H1 (cell line): ENCODE measurements at regions not wholly inside any gene's neighbourhood (a gene's known extent, or its start where the extent isn't known, plus 50 kb on each side); places are given as distances from the start of the nearest gene placed in this dataset.
"Not testable (repeated sequence)": the region's sequence is repeated elsewhere in the genome, so short reads cannot be mapped to it uniquely, and the experiment has no call there.

Experiments
- CTCF ChIA-PET: fragments of 300-600 bp; sonication (Branson Sonifier 250); formaldehyde crosslinking; loops from one replicate; lab custom pipeline; 2021; ENCODE audit not compliant: partially characterized antibody; lab: Charles Lee
- POLR2A ChIA-PET: fragments of 300-600 bp; sonication (Branson Sonifier 250); formaldehyde crosslinking; loops from one replicate; lab custom pipeline; 2021; ENCODE audit warnings: inconsistent platforms; ENCODE audit not compliant: partially characterized antibody; lab: Charles Lee
- DNase-seq, 2 experiments: peaks; one replicate each; pipeline versions ENCODE4 v3.0.0 to v3.0.0-alpha.2; 2010 to 2022; ENCODE audit warnings: low spot score in 2 of 2, low read depth in 1 of 2, mixed read lengths in 1 of 2
- FAIRE-seq: peaks from 2 replicates; lab custom pipeline; 2011; peaks lifted over from hg19 to GRCh38; lab: Jason Lieb, UNC
- H2AFZ ChIP-seq: 2 replicates; pipeline ENCODE4 v1.8.1; 2012; ENCODE audit warnings: low read length, inconsistent platforms
- H2AK5ac ChIP-seq: 2 replicates; pipeline ENCODE4 v1.6.1; 2013; ENCODE audit warnings: low read depth, low read length
- H2BK120ac ChIP-seq: replicated peaks from 2 replicates; pipeline ENCODE3; 2013; ENCODE audit warnings: low read depth, low read length, inconsistent platforms
- H2BK12ac ChIP-seq: 2 replicates; pipeline ENCODE4 v1.6.1; 2013; ENCODE audit warnings: low read depth, low read length
- H2BK15ac ChIP-seq: 2 replicates; pipeline ENCODE4 v1.6.1; 2013; ENCODE audit warnings: low read length
- H2BK20ac ChIP-seq: 2 replicates; pipeline ENCODE4 v1.6.1; 2013; ENCODE audit warnings: low read length
- H2BK5ac ChIP-seq: 2 replicates; pipeline ENCODE4 v1.6.1; 2013; ENCODE audit warnings: low read depth, low read length
- H3K14ac ChIP-seq: 2 replicates; pipeline ENCODE4 v1.6.1; 2013; ENCODE audit warnings: inconsistent platforms; ENCODE audit not compliant: insufficient read length
- H3K18ac ChIP-seq: 2 replicates; pipeline ENCODE4 v1.6.1; 2013; ENCODE audit warnings: low read length; ENCODE audit errors: extremely low read depth
- H3K23ac ChIP-seq: 2 replicates; pipeline ENCODE4 v1.6.1; 2013; ENCODE audit warnings: inconsistent platforms; ENCODE audit not compliant: insufficient read length
- H3K23me2 ChIP-seq: 2 replicates; pipeline ENCODE4 v1.6.1; 2013; ENCODE audit warnings: low read depth, low read length
- H3K27ac ChIP-seq: 2 replicates; pipeline ENCODE4 v1.6.1; 2011; ENCODE audit warnings: low read depth, low read length, inconsistent platforms
- H3K27me3 ChIP-seq, 4 experiments: replicated peaks in 1 of 4; 1 replicate in 1 of 4; 2 replicates in 3 of 4; pipeline versions ENCODE4 v1.6.1 to v1.8.1; 2011 to 2013; ENCODE audit warnings: low read length in 3 of 4, mild to moderate bottlenecking in 3 of 4, inconsistent platforms in 2 of 4, mixed read lengths in 2 of 4, moderate library complexity in 1 of 4; ENCODE audit not compliant: control insufficient read depth in 3 of 4, insufficient read depth in 3 of 4; ENCODE audit errors: extremely low read depth in 1 of 4
- H3K36me3 ChIP-seq, 4 experiments: 2 replicates each; pipeline versions ENCODE4 v1.6.1 to v1.8.1; 2011 to 2013; ENCODE audit warnings: mild to moderate bottlenecking in 4 of 4, low read length in 3 of 4, moderate library complexity in 2 of 4, control low read depth in 1 of 4, inconsistent platforms in 1 of 4; ENCODE audit not compliant: insufficient read depth in 4 of 4, control insufficient read depth in 2 of 4
- H3K4ac ChIP-seq: replicated peaks from 2 replicates; pipeline ENCODE3; 2013; ENCODE audit warnings: low read length, low read depth, mixed read lengths, inconsistent platforms; ENCODE audit not compliant: insufficient read length
- H3K4me1 ChIP-seq, 4 experiments: replicated peaks in 1 of 4; 1 replicate in 1 of 4; 2 replicates in 3 of 4; pipeline versions ENCODE4 v1.6.1 to v1.8.1; 2011 to 2013; ENCODE audit warnings: low read length in 3 of 4, inconsistent platforms in 2 of 4, mixed read lengths in 1 of 4; ENCODE audit not compliant: insufficient read depth in 4 of 4, control insufficient read depth in 3 of 4
- H3K4me2 ChIP-seq, 2 experiments: 2 replicates each; pipeline versions ENCODE4 v1.6.1 to v1.8.1; 2011 to 2013; ENCODE audit warnings: low read depth in 2 of 2, low read length in 2 of 2, control low read depth in 1 of 2, inconsistent platforms in 1 of 2, mild to moderate bottlenecking in 1 of 2; ENCODE audit not compliant: insufficient read depth in 1 of 2
- H3K4me3 ChIP-seq, 4 experiments: fragments of 200-600, 300-600 bp in 1 of 4; sonication (generic), shearing (Covaris generic), sonication (Bioruptor Twin) in 1 of 4; 2 replicates each; pipeline versions ENCODE4 v1.5.1 to v1.8.1; 2011 to 2016; ENCODE audit warnings: low read length in 4 of 4, low read depth in 3 of 4, control low read depth in 2 of 4, inconsistent platforms in 2 of 4, mild to moderate bottlenecking in 2 of 4, mixed read lengths in 1 of 4, moderate library complexity in 1 of 4; ENCODE audit not compliant: insufficient read depth in 2 of 4; ENCODE audit errors: extremely low read depth in 1 of 4
- H3K56ac ChIP-seq: replicated peaks from 2 replicates; pipeline ENCODE3; 2013; ENCODE audit warnings: low read depth, mild to moderate bottlenecking, mixed read lengths, low read length, inconsistent platforms; ENCODE audit not compliant: insufficient read length
- H3K79me1 ChIP-seq: 2 replicates; pipeline ENCODE4 v1.6.1; 2013; ENCODE audit warnings: low read depth, low read length, control low read depth
- H3K79me2 ChIP-seq, 2 experiments: 2 replicates each; pipeline versions ENCODE4 v1.6.1 to v1.8.1; 2012 to 2013; ENCODE audit warnings: low read length in 2 of 2, mild to moderate bottlenecking in 2 of 2, inconsistent platforms in 1 of 2; ENCODE audit not compliant: insufficient read depth in 2 of 2, control insufficient read depth in 1 of 2
- H3K9ac ChIP-seq, 4 experiments: replicated peaks in 1 of 4; 1 replicate in 1 of 4; 2 replicates in 3 of 4; pipeline versions ENCODE4 v1.6.1 to v1.8.1; 2011 to 2013; ENCODE audit warnings: low read depth in 3 of 4, low read length in 3 of 4, control low read depth in 2 of 4, mild to moderate bottlenecking in 2 of 4, moderate library complexity in 2 of 4, inconsistent platforms in 1 of 4; ENCODE audit errors: extremely low read depth in 1 of 4
- H3K9me3 ChIP-seq, 2 experiments: 2 replicates each; pipeline versions ENCODE4 v1.6.1 to v1.8.1; 2012 to 2013; ENCODE audit warnings: mild to moderate bottlenecking in 2 of 2, moderate library complexity in 2 of 2, control low read depth in 1 of 2, inconsistent platforms in 1 of 2, low read depth in 1 of 2, low read length in 1 of 2, mixed read lengths in 1 of 2; ENCODE audit not compliant: insufficient read depth in 2 of 2
- H4K20me1 ChIP-seq, 2 experiments: replicated peaks in 1 of 2; 2 replicates each; pipeline versions ENCODE3 to v1.8.1; 2011 to 2013; ENCODE audit warnings: inconsistent platforms in 2 of 2, low read length in 2 of 2, mild to moderate bottlenecking in 1 of 2; ENCODE audit not compliant: insufficient read depth in 2 of 2, control insufficient read depth in 1 of 2
- H4K5ac ChIP-seq: 2 replicates; pipeline ENCODE4 v1.6.1; 2013; ENCODE audit warnings: low read length, low read depth, mixed read lengths, inconsistent platforms; ENCODE audit not compliant: insufficient read length
- H4K8ac ChIP-seq: 2 replicates; pipeline ENCODE4 v1.8.0; 2013; ENCODE audit warnings: mild to moderate bottlenecking, moderate library complexity, low read length, inconsistent platforms; ENCODE audit not compliant: insufficient read depth; ENCODE audit errors: extremely low read depth
- H4K91ac ChIP-seq: replicated peaks from 2 replicates; pipeline ENCODE3; 2013; ENCODE audit warnings: low read length, mixed read lengths, inconsistent platforms; ENCODE audit not compliant: insufficient read length
- TBP ChIP-seq: IDR thresholded peaks from 2 replicates; pipeline ENCODE4 v1.6.1; 2011; ENCODE audit warnings: low read depth, low read length, improper control_type of control experiment
- WGBS, 2 experiments: shearing (Covaris generic) in 1 of 2; methylation state at CpG; one replicate each; pipeline versions ENCODE4 v1.1.6 to v1.1.7; 2013 to 2015; ENCODE audit warnings: low lambda C conversion rate in 2 of 2, mixed read lengths in 2 of 2, inconsistent platforms in 1 of 2, low coverage in 1 of 2, missing lambda C conversion rate in 1 of 2; ENCODE audit not compliant: insufficient replicate concordance in 2 of 2, insufficient coverage in 1 of 2, insufficient read length in 1 of 2; ENCODE audit errors: extremely low coverage in 1 of 2, missing lambda C conversion rate in 1 of 2; 5-methylcytosine and 5-hydroxymethylcytosine counted together

- TF ChIP-seq TBP = no peak
These were observed 67.8 kb downstream of the CCDC59 start (continued) for GRCh38 chr12:82290415-82290814.

- H3K4me1 ChIP-seq, H3K4me3 ChIP-seq, H3K9ac ChIP-seq, H2BK120ac ChIP-seq, H3K27ac ChIP-seq, H4K91ac ChIP-seq, H2BK15ac ChIP-seq, H2BK5ac ChIP-seq, H3K36me3 ChIP-seq, H2BK12ac ChIP-seq, H4K20me1 ChIP-seq, H4K5ac ChIP-seq, H3K79me1 ChIP-seq, H4K8ac ChIP-seq, CTCF ChIA-PET, H3K56ac ChIP-seq, H3K4ac ChIP-seq, H3K79me2 ChIP-seq, H3K27me3 ChIP-seq, DNase-seq, H3K18ac ChIP-seq, H3K23ac ChIP-seq, H2AK5ac ChIP-seq, POLR2A ChIA-PET, H3K14ac ChIP-seq, FAIRE-seq, H3K4me2 ChIP-seq, H2AFZ ChIP-seq, H3K23me2 ChIP-seq, H2BK20ac ChIP-seq: not testable (repeated sequence)
- H3K9me3 ChIP-seq = peaks cover 12 to 17% of the 10 kb centered on the region in 2 experiments
- 31% methylated on average over 1 of the region's 1 CpG; no CpG with 5 or more reads in 1 of the 2 experiments for WGBS, 2 experiments
These were observed 76.9 kb downstream of the CCDC59 start for GRCh38 chr12:82281335-82281734.
